HepG2 (cell line): ENCODE measurements at regions not wholly inside any gene's neighbourhood (a gene's known extent, or its start where the extent isn't known, plus 50 kb on each side); places are given as distances from the start of the nearest gene placed in this dataset.

ENCODE experiments used
- ATAC-seq: fragments of 200-7000 bp; cut with Tn5 transposase; 3 replicates; pipeline ENCODE4 v1.9.1; 2020; ENCODE audit warnings: mild to moderate bottlenecking, moderate library complexity
- BruUV-seq: library from RNA; stranded (reverse); fragments of 400-500 nt; replicated peaks from 2 replicates; lab custom pipeline; 2021; lab: Mats Ljungman, UMichigan
- CTCF ChIA-PET: fragments of 300-600 bp; formaldehyde crosslinking; extraction: SDS; loops from one replicate; lab custom pipeline; 2021; ENCODE audit warnings: low total read pairs, inconsistent platforms, low intra/inter-chr PET ratio; lab: Yijun Ruan, JAX
- POLR2A ChIA-PET: fragments of 350-600 bp; sonication (Branson Sonifier 250); formaldehyde crosslinking; loops from one replicate; lab custom pipeline; 2020; ENCODE audit warnings: antibody characterized with exemption, inconsistent platforms; lab: Yijun Ruan, JAX
- DNase-seq: peaks from one replicate; pipeline ENCODE4 v3.0.0-alpha.2; 2015; ENCODE audit warnings: low spot score
- FAIRE-seq: peaks from 3 replicates; lab custom pipeline; 2011; peaks lifted over from hg19 to GRCh38; lab: Jason Lieb, UNC
- H2AFZ ChIP-seq: one replicate; pipeline ENCODE4 v1.6.1; 2011; ENCODE audit warnings: low read length, inconsistent platforms
- H3K27ac ChIP-seq: fragments of 300-600 bp; 3 replicates; pipeline ENCODE4 v1.8.0; 2011; ENCODE audit warnings: mixed run types, mild to moderate bottlenecking, mixed read lengths, low read length, inconsistent platforms; ENCODE audit not compliant: insufficient read depth; ENCODE audit errors: extremely low read length
- H3K27me3 ChIP-seq, 2 experiments: fragments of 200-600 bp in 1 of 2; 2 replicates in 1 of 2; 3 replicates in 1 of 2; pipeline versions ENCODE4 v1.6.0 to v1.8.0; 2011; ENCODE audit warnings: low read length in 2 of 2, mild to moderate bottlenecking in 2 of 2, moderate library complexity in 2 of 2, inconsistent platforms in 1 of 2; ENCODE audit not compliant: insufficient read depth in 2 of 2, control insufficient read depth in 1 of 2
- H3K36me3 ChIP-seq, 2 experiments: fragments of 200-600 bp in 1 of 2; replicated peaks in 1 of 2; 2 replicates in 1 of 2; 3 replicates in 1 of 2; pipeline versions ENCODE4 v1.5.1 to v1.8.0; 2011; ENCODE audit warnings: low read length in 2 of 2, inconsistent platforms in 1 of 2; ENCODE audit not compliant: insufficient read depth in 2 of 2, control insufficient read depth in 1 of 2
- H3K4me1 ChIP-seq: 2 replicates; pipeline ENCODE4 v1.5.1; 2012; ENCODE audit warnings: low read length, inconsistent platforms; ENCODE audit not compliant: insufficient read depth
- H3K4me2 ChIP-seq: 2 replicates; pipeline ENCODE4 v1.6.0; 2011; ENCODE audit warnings: low read depth, low read length, inconsistent platforms
- H3K4me3 ChIP-seq, 3 experiments: fragments of 200-600 bp in 1 of 3; sonication (generic), shearing (Covaris generic) in 1 of 3; replicated peaks in 1 of 3; 2 replicates each; pipeline ENCODE4 v1.5.1; 2011 to 2016; ENCODE audit warnings: low read length in 3 of 3, inconsistent platforms in 2 of 3, low read depth in 2 of 3, mild to moderate bottlenecking in 2 of 3, control low read depth in 1 of 3, mixed read lengths in 1 of 3; ENCODE audit not compliant: insufficient read depth in 1 of 3
- H3K79me2 ChIP-seq: one replicate; pipeline ENCODE4 v1.6.1; 2011; ENCODE audit warnings: low read length, inconsistent platforms; ENCODE audit not compliant: insufficient read depth
- H3K9ac ChIP-seq: 2 replicates; pipeline ENCODE4 v1.6.0; 2011; ENCODE audit warnings: mild to moderate bottlenecking, low read depth, low read length, inconsistent platforms; ENCODE audit not compliant: insufficient read depth
- H3K9me3 ChIP-seq: 2 replicates; pipeline ENCODE4 v1.5.1; 2012; ENCODE audit warnings: mild to moderate bottlenecking, low read length
- H4K20me1 ChIP-seq: 2 replicates; pipeline ENCODE4 v1.6.0; 2011; ENCODE audit warnings: inconsistent platforms, mild to moderate bottlenecking, low read length, moderate library complexity; ENCODE audit not compliant: insufficient read depth
- CREM ChIP-seq, 2 experiments: sonication (generic) in 1 of 2; formaldehyde crosslinking in 1 of 2; IDR thresholded peaks; 2 replicates each; pipeline versions ENCODE4 v1.4.0 to v1.6.1; 2016 to 2020; ENCODE audit warnings: antibody characterized with exemption in 1 of 2, mild to moderate bottlenecking in 1 of 2, missing genetic modification reagents in 1 of 2
- KLF11 ChIP-seq: IDR thresholded peaks from 2 replicates; pipeline ENCODE4 v1.6.1; 2016; ENCODE audit warnings: missing compliant biosample characterization
- LCORL ChIP-seq, 2 experiments: fragments of 450-650 bp in 1 of 2; sonication (generic) in 1 of 2; formaldehyde crosslinking in 1 of 2; IDR thresholded peaks; 2 replicates each; pipeline versions ENCODE4 v1.5.0 to v1.6.1; 2017 to 2020; ENCODE audit warnings: antibody characterized with exemption in 1 of 2, missing genetic modification reagents in 1 of 2
- MTERF4 ChIP-seq: sonication (generic); formaldehyde crosslinking; IDR thresholded peaks from 2 replicates; pipeline ENCODE4 v1.8.0; 2023; ENCODE audit warnings: mild to moderate bottlenecking, missing genetic modification reagents
- MYPOP ChIP-seq: sonication (generic); formaldehyde crosslinking; IDR thresholded peaks from 2 replicates; pipeline ENCODE4 v1.8.1; 2023; ENCODE audit warnings: mild to moderate bottlenecking, moderate library complexity, missing genetic modification reagents
- PHF20 ChIP-seq: sonication (generic); formaldehyde crosslinking; IDR thresholded peaks from 2 replicates; pipeline ENCODE4 v1.5.0; 2020; ENCODE audit warnings: mild to moderate bottlenecking, missing genetic modification reagents
- POLR2AphosphoS2 ChIP-seq: IDR thresholded peaks from 2 replicates; pipeline ENCODE4 v1.6.1; 2011; ENCODE audit warnings: low read depth, low read length, improper control_type of control experiment
- RBFOX2 ChIP-seq: fragments of 200-400 bp; formaldehyde crosslinking; IDR thresholded peaks from 2 replicates; pipeline ENCODE4 v1.6.1; 2017; ENCODE audit warnings: low read depth, mild to moderate bottlenecking, low read length
- ZNF121 ChIP-seq: sonication (generic); formaldehyde crosslinking; IDR thresholded peaks from 2 replicates; pipeline ENCODE4 v1.5.0; 2020; ENCODE audit warnings: mild to moderate bottlenecking, missing genetic modification reagents
- ZNF850 ChIP-seq: sonication (generic); formaldehyde crosslinking; conservative IDR thresholded peaks from 2 replicates; pipeline ENCODE4 v1.9.0; 2021; ENCODE audit warnings: mild to moderate bottlenecking, missing genetic modification reagents
- ZNF883 ChIP-seq: sonication (generic); formaldehyde crosslinking; IDR thresholded peaks from 2 replicates; pipeline ENCODE4 v1.5.1; 2020; ENCODE audit warnings: mild to moderate bottlenecking, missing genetic modification reagents; ENCODE audit errors: not compliant biosample characterization
- WGBS: methylation state at CpG from one replicate; pipeline ENCODE4 v1.1.6; 2017; ENCODE audit warnings: low lambda C conversion rate; 5-methylcytosine and 5-hydroxymethylcytosine counted together
- in situ Hi-C: cut with HindIII; loops from 2 replicates; pipeline ENCODE4 v1.10.0; 2017; ENCODE audit warnings: low pct_unique_long_range_greater_than_20kb; ENCODE audit not compliant: extremely low pct_ligation_motif_present
- intact Hi-C: fragments of 100-400 bp; cut with micrococcal nuclease; formaldehyde crosslinking; loops from one replicate; pipeline ENCODE4 v1.10.0; 2022; ENCODE audit not compliant: unreplicated experiment

GRCh38 chr11:69241844-69242243 lies 52.1 kb upstream of the MYEOV start:
- intact Hi-C loops (no loop called here), in situ Hi-C loops (no loop called here)
- Histone ChIP-seq H3K4me3 (no peak overlapping the region), H3K4me1 (no peaks in the 10 kb centered on the region), H3K27ac (no peak overlapping the region), H3K36me3 (no peaks in the 10 kb centered on the region), H3K4me2 (no peak overlapping the region), H2AFZ (no peak overlapping the region), H3K79me2 (no peaks in the 10 kb centered on the region), H4K20me1 (no peaks in the 10 kb centered on the region), H3K27me3 (peaks cover 0 to 11% of the 10 kb centered on the region in 2 experiments; a peak in 4 of 5 replicates)
- POLR2A ChIA-PET = no interaction called here
- CTCF ChIA-PET = no interaction called here
- ATAC-seq = no peak
- no peak for DNase-seq
- BruUV-seq = no TSS peak
- FAIRE-seq = no peak
- 44% methylated on average over 4 of the region's 4 CpGs for WGBS
- TF ChIP-seq PHF20 (CRISPR knock-in tag) = no peak
- TF ChIP-seq MYPOP (CRISPR knock-in tag) = no peak
- TF ChIP-seq ZNF121 (CRISPR knock-in tag) = no peak
- no peak for TF ChIP-seq POLR2AphosphoS2
- no peak for TF ChIP-seq RBFOX2
- TF ChIP-seq ZNF850 (CRISPR knock-in tag) = no peak
- TF ChIP-seq ZNF883 (CRISPR knock-in tag) = no peak
- no peak for TF ChIP-seq CREM (IDR thresholded peaks at IDR 0.05)
- TF ChIP-seq CREM (CRISPR knock-in tag; IDR thresholded peaks at IDR 0.05) = no peak
- no peak for TF ChIP-seq KLF11 (CRISPR knock-in tag)
- TF ChIP-seq LCORL (IDR thresholded peaks at IDR 0.05) = no peak
- no peak for TF ChIP-seq LCORL (CRISPR knock-in tag; IDR thresholded peaks at IDR 0.05)
- no peak for TF ChIP-seq MTERF4 (CRISPR knock-in tag)
- TF ChIP-seq, all 625 proteins: peak for 0
- Histone ChIP-seq H3K9ac (no peak overlapping the region), H3K9me3 (no peaks in the 10 kb centered on the region)
